ENCODE measurements at regions not wholly inside any gene's neighbourhood (a gene's known extent, or its start where the extent isn't known, plus 50 kb on each side); places are given as distances from the start of the nearest gene placed in this dataset.

- TF ChIP-seq CTCF (conservative IDR thresholded peaks at IDR 0.05; ENCODE audit: low read depth, low read length) (no peak), EZH2 (IDR thresholded peaks at IDR 0.05; ENCODE audit: low read length, unreplicated experiment) (no peak), EZH2phosphoT487 (IDR thresholded peaks at IDR 0.05; ENCODE audit: borderline replicate concordance, low read length) (no peak)
Measured at GRCh38 chr4:188377816-188378215, 238.6 kb downstream of the TRIML1 start.

Measured in PC-3 (cell line).